ENCODE measurements at regions not wholly inside any gene's neighbourhood (a gene's known extent, or its start where the extent isn't known, plus 50 kb on each side); places are given as distances from the start of the nearest gene placed in this dataset.

DNA sequence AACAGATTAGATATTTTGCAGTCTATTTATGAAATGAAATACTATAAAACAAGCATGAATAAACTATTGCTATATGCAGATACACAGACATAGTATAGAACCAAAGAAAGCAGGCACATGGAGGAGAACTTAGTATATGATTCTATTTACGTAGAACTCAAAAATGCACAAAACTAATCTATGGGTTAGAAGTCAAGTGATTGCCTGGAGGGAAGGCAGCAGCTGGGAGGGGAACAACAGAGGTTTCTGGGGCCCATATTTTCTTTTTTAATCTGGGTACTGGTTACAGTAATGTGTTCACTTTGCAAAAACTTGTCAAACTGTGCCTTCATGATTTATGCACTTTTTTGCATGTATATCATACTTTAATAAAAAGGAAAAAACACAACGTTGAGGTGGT lies 202.0 kb downstream of the BCAT1 start:
- Histone ChIP-seq H3K4me2 (replicated peaks; ENCODE audit: low read depth, low read length, poor library complexity, severe bottlenecking) (no peak overlapping the region), H3K4me3 (ENCODE audit: control extremely low read depth in 1 of 5, extremely low read depth in 1 of 5, insufficient read depth in 1 of 5, low read depth in 2 of 5, low read length in 4 of 5) (no peak overlapping the region), H4K20me1 (ENCODE audit: control insufficient read depth, insufficient read depth, low read length, poor library complexity, severe bottlenecking) (no peaks in the 10 kb centered on the region), H3K79me2 (ENCODE audit: control insufficient read depth, insufficient read depth, low read length) (no peaks in the 10 kb centered on the region), H3K9me3 (ENCODE audit: control extremely low read depth in 1 of 3, control insufficient read depth in 2 of 3, insufficient read depth in 1 of 3, low read length in 2 of 3) (no peaks in the 10 kb centered on the region), H3K9ac (ENCODE audit: low read length) (no peak overlapping the region), H3K36me3 (replicated peaks in 1 of 2; ENCODE audit: control extremely low read depth in 1 of 2, control insufficient read depth in 1 of 2, extremely low read depth in 1 of 2, insufficient read depth in 2 of 2, low read length in 1 of 2) (no peaks in the 10 kb centered on the region), H3K4me1 (ENCODE audit: control insufficient read depth in 2 of 2, insufficient read depth in 2 of 2, low read length in 2 of 2) (peaks cover 12% of the 10 kb centered on the region in 2 donors), H3K27me3 (replicated peaks in 1 of 4; ENCODE audit: control extremely low read depth in 1 of 4, control insufficient read depth in 3 of 4, insufficient read depth in 4 of 4, low read length in 3 of 4) (no peaks in the 10 kb centered on the region), H2AFZ (ENCODE audit: insufficient read depth, low read depth, low read length, poor library complexity, severe bottlenecking) (no peak overlapping the region), H3K27ac (ENCODE audit: low read length in 2 of 2) (no peak overlapping the region)
- no peak for DNase-seq
- Mint-ChIP-seq H3K4me1 (peaks cover 9% of the 10 kb centered on the region), H3K4me3 (no peak overlapping the region), H3K27ac (no peak overlapping the region), H3K9me3 (ENCODE audit: insufficient read depth) (no peaks in the 10 kb centered on the region), H3K27me3 (no peaks in the 10 kb centered on the region)
- ChIA-PET POLR2A (no interaction called here), CTCF (no interaction called here)
- intact Hi-C loops (cut with micrococcal nuclease) = no loop called here
- TF ChIP-seq, protein P1, sequence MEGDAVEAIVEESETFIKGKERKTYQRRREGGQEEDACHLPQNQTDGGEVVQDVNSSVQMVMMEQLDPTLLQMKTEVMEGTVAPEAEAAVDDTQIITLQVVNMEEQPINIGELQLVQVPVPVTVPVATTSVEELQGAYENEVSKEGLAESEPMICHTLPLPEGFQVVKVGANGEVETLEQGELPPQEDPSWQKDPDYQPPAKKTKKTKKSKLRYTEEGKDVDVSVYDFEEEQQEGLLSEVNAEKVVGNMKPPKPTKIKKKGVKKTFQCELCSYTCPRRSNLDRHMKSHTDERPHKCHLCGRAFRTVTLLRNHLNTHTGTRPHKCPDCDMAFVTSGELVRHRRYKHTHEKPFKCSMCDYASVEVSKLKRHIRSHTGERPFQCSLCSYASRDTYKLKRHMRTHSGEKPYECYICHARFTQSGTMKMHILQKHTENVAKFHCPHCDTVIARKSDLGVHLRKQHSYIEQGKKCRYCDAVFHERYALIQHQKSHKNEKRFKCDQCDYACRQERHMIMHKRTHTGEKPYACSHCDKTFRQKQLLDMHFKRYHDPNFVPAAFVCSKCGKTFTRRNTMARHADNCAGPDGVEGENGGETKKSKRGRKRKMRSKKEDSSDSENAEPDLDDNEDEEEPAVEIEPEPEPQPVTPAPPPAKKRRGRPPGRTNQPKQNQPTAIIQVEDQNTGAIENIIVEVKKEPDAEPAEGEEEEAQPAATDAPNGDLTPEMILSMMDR (IDR thresholded peaks at IDR 0.05) = no peak
- TF ChIP-seq EZH2 (IDR thresholded peaks at IDR 0.05; ENCODE audit: borderline replicate concordance, insufficient read depth, low read depth, low read length, poor library complexity, severe bottlenecking) = no peak
- WGBS (ENCODE audit: insufficient coverage) = no CpG with 5 or more reads among the region's 2 CpGs
- ATAC-seq (ENCODE audit: low read depth) = no peak

DNA sequence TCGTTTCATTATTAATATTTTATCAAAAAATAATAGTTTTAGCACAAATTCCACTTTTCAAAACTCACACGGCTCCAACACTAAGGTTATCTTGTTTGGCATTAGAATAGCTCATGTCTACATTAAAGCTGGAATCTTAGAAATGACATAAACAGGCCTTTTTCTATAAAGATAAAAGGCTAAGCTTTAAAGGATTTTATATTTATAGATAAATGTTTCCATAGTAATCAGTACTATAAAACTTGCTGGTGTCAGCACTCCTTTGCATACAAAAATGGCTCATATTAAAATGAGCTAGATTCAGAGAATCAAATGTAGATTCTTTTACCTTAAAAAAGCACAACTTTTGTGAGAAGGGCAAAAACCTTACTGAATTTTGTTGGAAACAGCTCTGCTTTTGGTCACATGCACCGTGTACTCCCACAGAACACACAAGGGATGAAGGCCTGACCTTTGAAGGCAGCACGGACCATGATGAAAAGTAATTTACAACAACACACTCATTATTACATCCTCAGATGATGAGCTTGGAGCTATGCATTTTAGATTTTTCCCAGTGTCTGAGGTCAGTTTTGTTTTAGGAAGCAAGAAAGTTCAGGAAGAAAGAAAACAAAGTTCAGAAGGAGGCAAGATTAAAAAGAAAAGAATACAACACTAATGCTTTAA lies 202.8 kb downstream of the BCAT1 start:
- Histone ChIP-seq H3K79me2 (ENCODE audit: control insufficient read depth, insufficient read depth, low read length) (no peaks in the 10 kb centered on the region), H3K9ac (ENCODE audit: low read length) (no peak overlapping the region), H3K27ac (ENCODE audit: low read length in 2 of 2) (no peak overlapping the region), H3K4me1 (ENCODE audit: control insufficient read depth in 2 of 2, insufficient read depth in 2 of 2, low read length in 2 of 2) (peaks cover 18% of the 10 kb centered on the region in 2 donors), H3K36me3 (replicated peaks in 1 of 2; ENCODE audit: control extremely low read depth in 1 of 2, control insufficient read depth in 1 of 2, extremely low read depth in 1 of 2, insufficient read depth in 2 of 2, low read length in 1 of 2) (no peaks in the 10 kb centered on the region), H3K9me3 (ENCODE audit: control extremely low read depth in 1 of 3, control insufficient read depth in 2 of 3, insufficient read depth in 1 of 3, low read length in 2 of 3) (no peaks in the 10 kb centered on the region), H3K4me2 (replicated peaks; ENCODE audit: low read depth, low read length, poor library complexity, severe bottlenecking) (no peak overlapping the region), H3K27me3 (replicated peaks in 1 of 4; ENCODE audit: control extremely low read depth in 1 of 4, control insufficient read depth in 3 of 4, insufficient read depth in 4 of 4, low read length in 3 of 4) (no peaks in the 10 kb centered on the region), H3K4me3 (ENCODE audit: control extremely low read depth in 1 of 5, extremely low read depth in 1 of 5, insufficient read depth in 1 of 5, low read depth in 2 of 5, low read length in 4 of 5) (no peak overlapping the region), H2AFZ (ENCODE audit: insufficient read depth, low read depth, low read length, poor library complexity, severe bottlenecking) (no peak overlapping the region), H4K20me1 (ENCODE audit: control insufficient read depth, insufficient read depth, low read length, poor library complexity, severe bottlenecking) (no peaks in the 10 kb centered on the region)
- TF ChIP-seq, protein P1 (IDR thresholded peaks at IDR 0.05) = no peak
- no peak for TF ChIP-seq EZH2 (IDR thresholded peaks at IDR 0.05; ENCODE audit: borderline replicate concordance, insufficient read depth, low read depth, low read length, poor library complexity, severe bottlenecking)
- no peak for DNase-seq
- Mint-ChIP-seq H3K27me3 (no peaks in the 10 kb centered on the region), H3K9me3 (ENCODE audit: insufficient read depth) (no peaks in the 10 kb centered on the region), H3K4me3 (no peak overlapping the region), H3K27ac (no peak overlapping the region), H3K4me1 (peaks cover 15% of the 10 kb centered on the region)
- WGBS (ENCODE audit: insufficient coverage) = no CpG with 5 or more reads among the region's 4 CpGs
- POLR2A ChIA-PET = no interaction called here
- no peak for ATAC-seq (ENCODE audit: low read depth)
- CTCF ChIA-PET = interaction anchor here (0.9 kb wide), 1 partner anchor 33 kb away, joined by 3 read pairs; no protein-coding TSS in a partner anchor
- intact Hi-C loops (cut with micrococcal nuclease) = no loop called here
